ENCODE measurements at regions not wholly inside any gene's neighbourhood (a gene's known extent, or its start where the extent isn't known, plus 50 kb on each side); places are given as distances from the start of the nearest gene placed in this dataset.

DNA sequence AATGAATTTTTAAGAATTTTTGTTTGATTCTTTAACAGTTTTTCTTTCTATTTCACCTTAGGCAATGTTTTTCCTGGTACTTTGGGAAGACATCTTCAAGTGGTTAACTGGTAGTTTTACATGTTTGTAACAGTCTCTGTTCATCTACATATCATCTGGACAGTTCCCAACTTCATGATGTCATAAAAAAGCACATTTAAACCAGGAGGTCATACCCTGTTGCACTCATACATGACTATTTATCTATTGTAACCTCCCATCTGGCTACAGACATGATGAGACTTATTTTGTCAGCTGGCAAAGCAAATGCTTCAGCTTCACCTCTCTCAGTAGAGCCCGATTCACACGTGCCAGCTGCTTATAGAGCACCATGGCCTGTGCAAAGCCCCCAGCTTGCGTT lies 99.8 kb upstream of the YPEL5 start:
- no peaks in the 10 kb centered on the region for H3K36me3 ChIP-seq (ENCODE audit: control insufficient read depth, insufficient read depth, low read length)
- FAIRE-seq (no peak), DNase-seq (ENCODE audit: low read depth) (no peak)
- no peak overlapping the region for H3K4me3 ChIP-seq (ENCODE audit: low read depth, low read length)
- H3K27me3 ChIP-seq (ENCODE audit: control insufficient read depth, insufficient read depth, low read length) = no peaks in the 10 kb centered on the region
- TF ChIP-seq, protein P1, sequence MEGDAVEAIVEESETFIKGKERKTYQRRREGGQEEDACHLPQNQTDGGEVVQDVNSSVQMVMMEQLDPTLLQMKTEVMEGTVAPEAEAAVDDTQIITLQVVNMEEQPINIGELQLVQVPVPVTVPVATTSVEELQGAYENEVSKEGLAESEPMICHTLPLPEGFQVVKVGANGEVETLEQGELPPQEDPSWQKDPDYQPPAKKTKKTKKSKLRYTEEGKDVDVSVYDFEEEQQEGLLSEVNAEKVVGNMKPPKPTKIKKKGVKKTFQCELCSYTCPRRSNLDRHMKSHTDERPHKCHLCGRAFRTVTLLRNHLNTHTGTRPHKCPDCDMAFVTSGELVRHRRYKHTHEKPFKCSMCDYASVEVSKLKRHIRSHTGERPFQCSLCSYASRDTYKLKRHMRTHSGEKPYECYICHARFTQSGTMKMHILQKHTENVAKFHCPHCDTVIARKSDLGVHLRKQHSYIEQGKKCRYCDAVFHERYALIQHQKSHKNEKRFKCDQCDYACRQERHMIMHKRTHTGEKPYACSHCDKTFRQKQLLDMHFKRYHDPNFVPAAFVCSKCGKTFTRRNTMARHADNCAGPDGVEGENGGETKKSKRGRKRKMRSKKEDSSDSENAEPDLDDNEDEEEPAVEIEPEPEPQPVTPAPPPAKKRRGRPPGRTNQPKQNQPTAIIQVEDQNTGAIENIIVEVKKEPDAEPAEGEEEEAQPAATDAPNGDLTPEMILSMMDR (IDR thresholded peaks at IDR 0.05; ENCODE audit: insufficient read depth, low read length, severe bottlenecking) = no peak

DNA sequence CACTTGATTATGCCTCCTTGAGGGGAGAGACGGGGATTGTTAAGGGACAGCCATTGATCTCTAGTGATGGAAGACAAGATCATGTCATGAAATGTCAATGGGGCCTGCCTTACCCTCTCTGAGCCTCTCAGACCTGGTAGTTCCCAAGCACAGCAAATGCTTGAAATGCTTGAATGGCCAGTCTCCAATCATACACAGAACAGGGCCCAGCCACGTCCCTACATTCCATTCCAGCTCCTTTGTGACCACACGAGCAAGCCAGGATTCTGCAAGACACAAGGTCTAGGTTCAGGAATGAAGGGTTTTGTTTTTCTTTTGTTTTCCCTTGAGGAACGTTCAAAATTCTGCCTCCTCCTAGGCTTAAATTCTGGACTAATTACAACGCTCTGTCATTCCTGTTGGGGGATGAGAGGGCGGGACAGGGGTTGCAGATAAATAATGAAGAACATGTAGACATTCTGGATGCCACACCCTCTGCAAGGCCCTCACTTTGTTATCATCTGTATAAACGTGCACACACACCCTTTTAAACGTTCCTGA lies 98.1 kb upstream of the YPEL5 start:
- H3K27me3 ChIP-seq (ENCODE audit: control insufficient read depth, insufficient read depth, low read length) = no peaks in the 10 kb centered on the region
- DNase-seq (ENCODE audit: low read depth) (no peak), FAIRE-seq (no peak)
- H3K36me3 ChIP-seq (ENCODE audit: control insufficient read depth, insufficient read depth, low read length) = no peaks in the 10 kb centered on the region
- TF ChIP-seq, protein P1 (IDR thresholded peaks at IDR 0.05; ENCODE audit: insufficient read depth, low read length, severe bottlenecking) = no peak
- H3K4me3 ChIP-seq (ENCODE audit: low read depth, low read length) = no peak overlapping the region

DNA sequence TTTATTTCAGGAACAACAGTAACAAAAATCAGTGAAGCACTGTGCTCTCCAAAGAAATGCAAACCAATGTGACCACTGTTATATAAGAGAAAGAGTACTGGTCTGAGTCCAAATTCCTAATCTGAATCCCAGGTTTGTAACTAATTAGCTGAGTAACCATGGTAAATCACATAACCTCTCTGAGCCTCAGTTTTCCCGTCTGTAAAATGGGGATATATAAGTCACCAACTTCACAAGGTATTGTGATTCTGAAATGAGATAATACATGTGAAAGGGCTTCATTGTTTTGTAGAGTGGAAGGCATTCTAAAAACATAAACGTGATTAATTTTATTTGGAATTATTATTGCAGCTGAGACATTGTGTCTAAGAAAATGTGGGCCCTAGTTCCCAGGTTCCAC lies 91.3 kb upstream of the YPEL5 start:
- H3K36me3 ChIP-seq (ENCODE audit: control insufficient read depth, insufficient read depth, low read length) = no peaks in the 10 kb centered on the region
- H3K27me3 ChIP-seq (ENCODE audit: control insufficient read depth, insufficient read depth, low read length) = no peaks in the 10 kb centered on the region
- DNase-seq (ENCODE audit: low read depth) = no peak
- no peak for FAIRE-seq
- TF ChIP-seq, protein P1 (IDR thresholded peaks at IDR 0.05; ENCODE audit: insufficient read depth, low read length, severe bottlenecking) = no peak
- H3K4me3 ChIP-seq (ENCODE audit: low read depth, low read length) = no peak overlapping the region

DNA sequence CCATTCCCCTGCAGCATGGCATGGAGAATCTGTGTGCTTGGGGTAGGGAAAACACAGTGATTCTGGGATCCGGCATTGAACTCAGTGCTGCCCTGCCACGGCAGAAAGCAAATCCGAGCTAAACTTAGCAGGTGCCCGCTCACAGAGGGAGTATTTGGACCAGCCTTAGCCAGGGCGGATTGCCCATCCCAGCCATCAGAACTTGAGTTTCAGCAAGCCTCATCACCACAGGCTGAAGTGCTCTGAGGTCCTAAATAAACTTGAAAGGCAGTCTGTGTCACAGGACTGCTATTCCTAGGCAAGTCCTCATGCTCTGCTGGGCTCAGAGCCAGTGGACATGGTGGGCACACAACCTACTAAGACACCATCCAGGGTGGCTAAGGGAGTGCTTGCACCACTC lies 86.2 kb upstream of the YPEL5 start:
- no peak for FAIRE-seq
- TF ChIP-seq, protein P1 (IDR thresholded peaks at IDR 0.05; ENCODE audit: insufficient read depth, low read length, severe bottlenecking) = no peak
- no peaks in the 10 kb centered on the region for H3K36me3 ChIP-seq (ENCODE audit: control insufficient read depth, insufficient read depth, low read length)

DNA sequence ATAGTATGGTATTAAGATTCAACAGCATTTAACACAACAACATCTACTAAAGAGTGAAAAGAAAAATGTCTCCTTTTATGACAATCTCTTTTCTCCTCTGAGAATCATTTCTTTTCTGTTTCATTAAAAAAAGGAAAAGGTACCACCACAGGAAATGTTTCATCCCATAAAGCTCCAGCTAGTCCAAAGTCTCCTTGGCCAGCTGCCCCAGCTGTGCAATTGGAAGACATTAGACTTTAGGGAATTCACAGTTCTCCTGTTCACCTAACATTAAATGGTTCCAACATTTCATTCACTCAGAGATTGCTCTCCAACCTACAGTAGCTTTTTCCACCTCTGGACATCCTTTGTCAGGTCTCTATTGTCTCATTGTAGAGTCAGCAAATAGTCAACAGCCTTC lies 78.7 kb upstream of the YPEL5 start:
- FAIRE-seq (no peak), DNase-seq (ENCODE audit: low read depth) (no peak)
- no peaks in the 10 kb centered on the region for H3K27me3 ChIP-seq (ENCODE audit: control insufficient read depth, insufficient read depth, low read length)
- TF ChIP-seq, protein P1 (IDR thresholded peaks at IDR 0.05; ENCODE audit: insufficient read depth, low read length, severe bottlenecking) = no peak
- no peaks in the 10 kb centered on the region for H3K36me3 ChIP-seq (ENCODE audit: control insufficient read depth, insufficient read depth, low read length)
- no peak overlapping the region for H3K4me3 ChIP-seq (ENCODE audit: low read depth, low read length)

More for the DNA sequence above, 86.2 kb upstream of the YPEL5 start:
- no peak for DNase-seq (ENCODE audit: low read depth)
- Histone ChIP-seq H3K4me3 (ENCODE audit: low read depth, low read length) (no peak overlapping the region), H3K27me3 (ENCODE audit: control insufficient read depth, insufficient read depth, low read length) (no peaks in the 10 kb centered on the region)

DNA sequence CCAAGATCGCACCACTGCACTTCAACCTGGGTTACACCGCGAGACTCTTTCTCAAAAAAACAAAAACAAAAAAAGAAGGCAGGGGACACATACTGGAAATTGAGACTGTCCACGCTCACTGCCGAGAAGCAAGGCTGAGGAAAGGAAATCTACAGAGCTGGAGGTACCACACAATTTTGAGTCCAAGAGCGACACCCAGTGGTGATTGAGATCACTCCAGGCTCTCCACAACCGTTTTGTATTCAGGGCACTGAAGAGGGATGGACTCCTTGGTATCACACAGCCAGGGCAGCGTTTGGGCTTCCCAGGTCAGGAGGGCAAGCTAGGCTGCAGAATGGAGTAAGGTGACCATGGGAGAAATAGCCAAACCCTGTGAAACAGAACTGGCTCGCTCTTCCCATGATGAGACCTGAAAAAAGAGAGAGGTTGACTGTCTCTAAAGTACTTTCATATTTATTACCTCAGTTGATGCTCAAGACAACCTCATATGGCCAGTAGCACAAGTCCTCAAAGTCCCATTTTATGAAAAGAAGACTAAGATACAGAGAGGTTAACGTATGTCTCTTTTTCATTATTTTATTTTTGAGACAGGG lies 74.5 kb upstream of the YPEL5 start:
- DNase-seq (ENCODE audit: low read depth) (peak; percentile 68), FAIRE-seq (no peak)
- TF ChIP-seq, protein P1 (IDR thresholded peaks at IDR 0.05; ENCODE audit: insufficient read depth, low read length, severe bottlenecking) = peak; percentile 83
- Histone ChIP-seq H3K4me3 (ENCODE audit: low read depth, low read length) (no peak overlapping the region), H3K36me3 (ENCODE audit: control insufficient read depth, insufficient read depth, low read length) (no peaks in the 10 kb centered on the region), H3K27me3 (ENCODE audit: control insufficient read depth, insufficient read depth, low read length) (no peaks in the 10 kb centered on the region)
